GM12892 (cell line): ENCODE measurements at regions not wholly inside any gene's neighbourhood (a gene's known extent, or its start where the extent isn't known, plus 50 kb on each side); places are given as distances from the start of the nearest gene placed in this dataset.

Source experiments
- POLR2A ChIP-seq: IDR thresholded peaks from 2 replicates; pipeline ENCODE4 v1.6.1; 2011; ENCODE audit warnings: low read depth, low read length, control low read depth
- TAF1 ChIP-seq: IDR thresholded peaks from 2 replicates; pipeline ENCODE4 v1.6.1; 2011; ENCODE audit warnings: low read depth, mild to moderate bottlenecking, control low read depth, low read length, borderline replicate concordance

DNA sequence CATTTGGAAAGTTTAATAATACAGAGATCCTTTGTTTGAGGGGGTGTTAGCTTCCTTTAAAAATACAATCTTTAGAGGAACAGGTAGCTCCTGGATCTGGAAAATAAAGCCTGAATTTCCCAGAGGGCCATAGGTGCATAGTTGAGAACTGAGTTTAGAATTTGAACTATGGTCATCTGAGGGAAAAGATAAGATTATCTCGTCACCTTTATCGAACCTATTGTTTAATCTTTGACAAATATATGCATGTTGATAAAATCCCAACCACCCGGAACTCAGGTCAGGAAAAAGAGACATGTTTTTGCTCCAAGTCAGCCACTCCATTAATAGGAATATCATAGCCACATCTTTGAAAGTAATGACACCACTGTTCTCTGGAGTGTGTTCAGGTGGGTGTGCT lies 91.7 kb upstream of the FAM169A start:
- TF ChIP-seq POLR2A, result no peak
- no peak for TF ChIP-seq TAF1
